Calu3 (cell line): ENCODE measurements at regions not wholly inside any gene's neighbourhood (a gene's known extent, or its start where the extent isn't known, plus 50 kb on each side); places are given as distances from the start of the nearest gene placed in this dataset.

ENCODE experiments used
- BruUV-seq: library from RNA; stranded (reverse); fragments of 400-500 nt; replicated peaks from 2 replicates; lab custom pipeline; 2021; lab: Mats Ljungman, UMichigan
- CTCF ChIA-PET: fragments of 300-600 bp; sonication (Branson Sonifier 250); formaldehyde crosslinking; loops from one replicate; lab custom pipeline; 2022; ENCODE audit warnings: antibody characterized with exemption; lab: Charles Lee
- DNase-seq: peaks from one replicate; pipeline ENCODE4 v3.0.0; 2022
- H3K27ac Mint-ChIP-seq: one replicate; pipeline ENCODE4 v1.8.0; 2022; ENCODE audit warnings: mixed read lengths; ENCODE audit not compliant: unreplicated experiment
- H3K27me3 Mint-ChIP-seq: one replicate; pipeline ENCODE4 v1.8.0; 2022; ENCODE audit warnings: mixed read lengths; ENCODE audit not compliant: unreplicated experiment
- H3K36me3 Mint-ChIP-seq: one replicate; pipeline ENCODE4 v1.8.0; 2022; ENCODE audit warnings: mild to moderate bottlenecking, moderate library complexity, mixed read lengths; ENCODE audit not compliant: insufficient read depth, unreplicated experiment
- H3K4me1 Mint-ChIP-seq: one replicate; pipeline ENCODE4 v1.8.0; 2022; ENCODE audit warnings: mild to moderate bottlenecking, low read depth, mixed read lengths; ENCODE audit not compliant: unreplicated experiment
- H3K4me3 Mint-ChIP-seq: one replicate; pipeline ENCODE4 v1.8.0; 2022; ENCODE audit warnings: mild to moderate bottlenecking, low read depth, moderate library complexity, mixed read lengths; ENCODE audit not compliant: unreplicated experiment
- H3K9me3 Mint-ChIP-seq: one replicate; pipeline ENCODE4 v1.8.0; 2022; ENCODE audit warnings: low read depth, mixed read lengths; ENCODE audit not compliant: unreplicated experiment
- intact Hi-C: fragments of 100-400 bp; cut with micrococcal nuclease; formaldehyde crosslinking; loops from one replicate; pipeline ENCODE4 v1.10.0; 2022; ENCODE audit not compliant: unreplicated experiment
- TF ChIP-seq, protein P1 (sequence below): fragments of 200-600 bp; IDR thresholded peaks from one replicate; pipeline ENCODE4 v1.8.0; 2022; ENCODE audit warnings: antibody characterized with exemption; ENCODE audit not compliant: unreplicated experiment

DNA sequence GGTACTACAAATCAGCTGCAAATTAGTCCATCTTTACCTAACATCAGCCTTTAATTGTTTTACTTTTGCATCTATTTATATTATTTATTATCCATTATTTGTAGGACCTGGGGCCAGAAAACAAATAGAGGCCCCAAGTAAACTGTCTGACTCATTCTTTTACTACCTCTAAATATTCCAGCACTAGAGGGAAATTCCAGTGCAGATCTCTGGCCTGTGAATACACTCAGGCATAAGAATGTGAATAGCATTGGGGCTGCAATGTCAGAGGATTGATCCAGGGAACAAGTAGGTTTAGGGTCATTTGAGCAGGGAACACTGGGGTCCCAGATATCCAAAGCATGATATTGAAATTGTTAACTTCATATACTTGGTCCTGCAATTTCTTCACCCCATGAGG is 176.6 kb upstream of the TYRP1 start:
- TF ChIP-seq, protein P1, sequence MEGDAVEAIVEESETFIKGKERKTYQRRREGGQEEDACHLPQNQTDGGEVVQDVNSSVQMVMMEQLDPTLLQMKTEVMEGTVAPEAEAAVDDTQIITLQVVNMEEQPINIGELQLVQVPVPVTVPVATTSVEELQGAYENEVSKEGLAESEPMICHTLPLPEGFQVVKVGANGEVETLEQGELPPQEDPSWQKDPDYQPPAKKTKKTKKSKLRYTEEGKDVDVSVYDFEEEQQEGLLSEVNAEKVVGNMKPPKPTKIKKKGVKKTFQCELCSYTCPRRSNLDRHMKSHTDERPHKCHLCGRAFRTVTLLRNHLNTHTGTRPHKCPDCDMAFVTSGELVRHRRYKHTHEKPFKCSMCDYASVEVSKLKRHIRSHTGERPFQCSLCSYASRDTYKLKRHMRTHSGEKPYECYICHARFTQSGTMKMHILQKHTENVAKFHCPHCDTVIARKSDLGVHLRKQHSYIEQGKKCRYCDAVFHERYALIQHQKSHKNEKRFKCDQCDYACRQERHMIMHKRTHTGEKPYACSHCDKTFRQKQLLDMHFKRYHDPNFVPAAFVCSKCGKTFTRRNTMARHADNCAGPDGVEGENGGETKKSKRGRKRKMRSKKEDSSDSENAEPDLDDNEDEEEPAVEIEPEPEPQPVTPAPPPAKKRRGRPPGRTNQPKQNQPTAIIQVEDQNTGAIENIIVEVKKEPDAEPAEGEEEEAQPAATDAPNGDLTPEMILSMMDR = no peak
- Mint-ChIP-seq H3K27ac (no peak overlapping the region), H3K27me3 (no peaks in the 10 kb centered on the region), H3K36me3 (no peaks in the 10 kb centered on the region), H3K4me3 (no peak overlapping the region), H3K9me3 (no peaks in the 10 kb centered on the region), H3K4me1 (no peaks in the 10 kb centered on the region)
- DNase-seq = no peak
- BruUV-seq = no TSS peak
- intact Hi-C loops = no loop called here
- CTCF ChIA-PET = no interaction called here

DNA sequence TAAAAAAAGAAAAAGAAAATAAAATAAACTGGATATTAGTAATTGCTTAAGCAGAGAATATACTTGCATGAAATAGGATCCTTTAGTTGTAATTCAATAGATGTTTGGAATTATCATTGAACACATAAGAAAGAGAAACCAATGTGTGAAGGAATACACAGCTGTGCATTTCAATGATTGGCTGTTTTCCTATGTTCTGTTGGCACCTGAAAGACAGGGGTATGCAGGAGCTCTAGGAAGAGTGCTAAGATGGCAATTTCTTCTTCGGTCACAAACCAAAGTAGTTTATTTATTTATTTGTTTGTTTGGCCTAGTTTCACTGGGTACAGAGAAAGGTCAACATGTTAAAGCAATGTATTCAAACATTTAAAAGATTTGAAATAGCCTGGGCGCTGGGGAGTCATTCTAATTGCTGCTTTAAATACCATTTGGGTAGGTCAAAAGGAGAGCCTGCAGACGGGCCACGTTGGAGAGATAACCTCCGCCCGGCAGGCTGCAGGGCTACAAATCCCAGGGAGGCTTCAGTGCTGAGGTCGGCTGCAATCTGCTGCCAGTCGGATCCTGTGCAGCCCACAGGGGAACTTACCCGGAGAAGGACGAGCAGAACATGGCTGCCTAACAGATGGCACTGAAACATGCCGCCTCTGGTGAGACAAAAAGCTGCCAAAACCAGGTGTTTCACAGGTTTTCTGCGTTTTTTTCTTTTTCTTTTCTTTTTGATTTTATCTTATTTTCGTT is 154.2 kb upstream of the TYRP1 start:
- peaks cover 13% of the 10 kb centered on the region for H3K27me3 Mint-ChIP-seq

DNA sequence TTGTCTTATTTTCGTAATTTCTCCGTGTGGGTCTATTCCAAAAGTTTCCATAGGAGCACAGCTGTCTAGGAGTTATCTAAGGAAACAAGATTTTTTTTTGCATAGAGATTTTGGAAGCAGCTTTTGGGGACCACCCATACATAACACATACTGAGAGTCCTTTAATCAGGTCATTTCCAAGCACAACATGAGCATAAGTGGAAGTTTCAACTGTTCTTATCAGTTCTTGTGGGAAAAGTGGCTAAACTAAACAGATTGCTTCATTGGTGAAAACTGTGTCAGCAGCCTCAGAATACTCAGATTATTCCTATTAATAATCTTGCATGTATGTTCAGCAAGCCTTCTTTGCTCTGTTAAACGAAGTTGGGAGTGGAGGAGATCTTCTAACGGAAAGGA is 153.6 kb upstream of the TYRP1 start:
- Mint-ChIP-seq H3K4me3 (no peak overlapping the region), H3K4me1 (no peaks in the 10 kb centered on the region), H3K36me3 (no peaks in the 10 kb centered on the region), H3K27ac (no peak overlapping the region), H3K27me3 (peaks cover 13% of the 10 kb centered on the region), H3K9me3 (no peaks in the 10 kb centered on the region)
- CTCF ChIA-PET = no interaction called here
- DNase-seq = no peak
- BruUV-seq = no TSS peak
- intact Hi-C loops = no loop called here
- TF ChIP-seq, protein P1 = no peak

More for the DNA sequence above, 154.2 kb upstream of the TYRP1 start:
- no TSS peak for BruUV-seq
- TF ChIP-seq, protein P1 = no peak
- Mint-ChIP-seq H3K9me3 (no peaks in the 10 kb centered on the region), H3K4me1 (no peaks in the 10 kb centered on the region), H3K27ac (no peak overlapping the region), H3K4me3 (no peak overlapping the region), H3K36me3 (no peaks in the 10 kb centered on the region)
- CTCF ChIA-PET = no interaction called here
- intact Hi-C loops = no loop called here
- no peak for DNase-seq

DNA sequence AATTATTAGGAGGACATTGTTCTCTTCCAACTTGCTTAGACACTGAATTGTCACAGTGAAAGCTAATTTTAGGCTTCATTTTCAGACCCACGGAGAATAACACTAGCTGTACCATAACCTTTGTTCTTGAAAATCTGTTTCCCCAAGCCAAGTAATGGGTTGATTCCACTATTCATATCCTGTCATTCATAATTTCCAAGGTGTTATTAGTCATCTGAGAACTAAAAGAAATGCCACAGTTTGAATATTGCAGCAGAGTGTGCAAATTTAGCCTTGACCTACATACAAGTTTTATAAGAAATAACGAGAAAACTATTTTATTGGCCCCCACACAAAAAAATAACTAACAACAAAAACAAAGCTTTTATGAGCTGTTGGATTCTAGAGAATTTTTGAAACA is 148.5 kb upstream of the TYRP1 start:
- Mint-ChIP-seq H3K27ac (no peak overlapping the region), H3K27me3 (no peaks in the 10 kb centered on the region), H3K4me3 (no peak overlapping the region), H3K36me3 (no peaks in the 10 kb centered on the region), H3K9me3 (no peaks in the 10 kb centered on the region), H3K4me1 (no peaks in the 10 kb centered on the region)
- no peak for DNase-seq
- intact Hi-C loops = no loop called here
- TF ChIP-seq, protein P1 = no peak
- BruUV-seq = no TSS peak
- CTCF ChIA-PET = no interaction called here
